Activated CD8-positive, alpha-beta memory T cell treated with anti-CD3 and anti-CD28 coated beads for 48 hours (primary cell): ENCODE measurements at regions not wholly inside any gene's neighbourhood (a gene's known extent, or its start where the extent isn't known, plus 50 kb on each side); places are given as distances from the start of the nearest gene placed in this dataset.
"Not testable (repeated sequence)": the region's sequence is repeated elsewhere in the genome, so short reads cannot be mapped to it uniquely, and the experiment has no call there.

Experiments
- DNase-seq, 3 experiments: peaks; one replicate each; pipeline ENCODE4 v3.0.0-alpha.2; 2020; ENCODE audit warnings: low read depth in 2 of 3, low spot score in 2 of 3

GRCh38 chr16:66028510-66029216 lies 337.8 kb upstream of the CDH5 start:
- no peak for DNase-seq

GRCh38 chr16:66026787-66027330 lies 339.6 kb upstream of the CDH5 start:
- no peak for DNase-seq

- DNase-seq, result no peak
Observed at GRCh38 chr16:66026211-66026610, 340.3 kb upstream of the CDH5 start.

- no peak for DNase-seq
Observed at GRCh38 chr16:66025751-66026150, 340.7 kb upstream of the CDH5 start.

GRCh38 chr16:66024567-66024966 lies 341.9 kb upstream of the CDH5 start:
- DNase-seq, result not testable (repeated sequence)

GRCh38 chr16:66023481-66023880 lies 343.0 kb upstream of the CDH5 start:
- DNase-seq, result no peak

GRCh38 chr16:66020642-66021041 lies 345.8 kb upstream of the CDH5 start:
- DNase-seq, result no peak

- DNase-seq, result no peak
Observed at GRCh38 chr16:66020046-66020445, 346.4 kb upstream of the CDH5 start.

- not testable (repeated sequence) for DNase-seq
Observed at GRCh38 chr16:66019502-66019901, 347.0 kb upstream of the CDH5 start.

- DNase-seq, result no peak
Observed at GRCh38 chr16:66014221-66014620, 352.3 kb upstream of the CDH5 start.

- no peak for DNase-seq
Observed at GRCh38 chr16:66013486-66013885, 353.0 kb upstream of the CDH5 start.

GRCh38 chr16:66008136-66008535 lies 358.4 kb upstream of the CDH5 start:
- no peak for DNase-seq

- no peak for DNase-seq
Observed at GRCh38 chr16:66007717-66008116, 358.8 kb upstream of the CDH5 start.

GRCh38 chr16:66006485-66006884 lies 360.0 kb upstream of the CDH5 start:
- no peak for DNase-seq

GRCh38 chr16:66004699-66005098 lies 361.8 kb upstream of the CDH5 start:
- DNase-seq, result no peak

- no peak for DNase-seq
Observed at GRCh38 chr16:66003201-66003600, 363.3 kb upstream of the CDH5 start.

- DNase-seq, result no peak
Observed at GRCh38 chr16:66002601-66003000, 363.9 kb upstream of the CDH5 start.

GRCh38 chr16:66001432-66001831 lies 365.1 kb upstream of the CDH5 start:
- no peak for DNase-seq

GRCh38 chr16:65998443-65998842 lies 368.0 kb upstream of the CDH5 start:
- no peak for DNase-seq

GRCh38 chr16:65994291-65994690 lies 372.2 kb upstream of the CDH5 start:
- no peak for DNase-seq

GRCh38 chr16:65991149-65991701 lies 375.3 kb upstream of the CDH5 start:
- no peak for DNase-seq

GRCh38 chr16:65989861-65990604 lies 376.5 kb upstream of the CDH5 start:
- no peak for DNase-seq
